ENCODE measurements at regions not wholly inside any gene's neighbourhood (a gene's known extent, or its start where the extent isn't known, plus 50 kb on each side); places are given as distances from the start of the nearest gene placed in this dataset.

GRCh38 chr1:175866776-175867175 is 123.4 kb upstream of the TNR start:
- H3K4me1 ChIP-seq, result peaks cover 0 to 7% (median 3%) of the 10 kb centered on the region in 4 donors
- no peak for DNase-seq
- intact Hi-C loops (cut with DNase I; ENCODE audit: low total_unique reads), result no loop called here
- no peak overlapping the region for H3K4me3 ChIP-seq
- H3K27me3 ChIP-seq, result no peaks in the 10 kb centered on the region
- no peaks in the 10 kb centered on the region for H3K9me3 ChIP-seq
- no peak for TF ChIP-seq CTCF (IDR thresholded peaks at IDR 0.05)
- H3K36me3 ChIP-seq, result no peaks in the 10 kb centered on the region
- no peak overlapping the region for H3K27ac ChIP-seq

GRCh38 chr1:175865041-175865766 is 121.8 kb upstream of the TNR start:
- H3K36me3 ChIP-seq, result no peaks in the 10 kb centered on the region
- TF ChIP-seq CTCF (IDR thresholded peaks at IDR 0.05), result no peak
- DNase-seq, result no peak
- no peak overlapping the region for H3K27ac ChIP-seq
- H3K27me3 ChIP-seq, result no peaks in the 10 kb centered on the region
- no peak overlapping the region for H3K4me3 ChIP-seq
- no peaks in the 10 kb centered on the region for H3K9me3 ChIP-seq
- H3K4me1 ChIP-seq, result peaks cover 0 to 7% (median 2%) of the 10 kb centered on the region in 4 donors
- intact Hi-C loops (cut with DNase I; ENCODE audit: low total_unique reads), result no loop called here

- H3K9me3 ChIP-seq, result no peaks in the 10 kb centered on the region
- DNase-seq, result no peak
- no peak overlapping the region for H3K4me3 ChIP-seq
- H3K36me3 ChIP-seq, result no peaks in the 10 kb centered on the region
- intact Hi-C loops (cut with DNase I; ENCODE audit: low total_unique reads), result no loop called here
- no peaks in the 10 kb centered on the region for H3K27me3 ChIP-seq
- H3K4me1 ChIP-seq, result peaks cover 0 to 7% (median 2%) of the 10 kb centered on the region in 4 donors
- no peak for TF ChIP-seq CTCF (IDR thresholded peaks at IDR 0.05)
- no peak overlapping the region for H3K27ac ChIP-seq
These were observed 121.2 kb upstream of the TNR start for GRCh38 chr1:175864625-175865024.

GRCh38 chr1:175864183-175864582 is 120.8 kb upstream of the TNR start:
- peaks cover 0 to 7% (median 2%) of the 10 kb centered on the region in 4 donors for H3K4me1 ChIP-seq
- H3K9me3 ChIP-seq, result no peaks in the 10 kb centered on the region
- no peak overlapping the region for H3K4me3 ChIP-seq
- H3K27ac ChIP-seq, result no peak overlapping the region
- H3K27me3 ChIP-seq, result no peaks in the 10 kb centered on the region
- intact Hi-C loops (cut with DNase I; ENCODE audit: low total_unique reads), result no loop called here
- no peaks in the 10 kb centered on the region for H3K36me3 ChIP-seq
- no peak for TF ChIP-seq CTCF (IDR thresholded peaks at IDR 0.05)
- no peak for DNase-seq

- no peaks in the 10 kb centered on the region for H3K36me3 ChIP-seq
- no peaks in the 10 kb centered on the region for H3K27me3 ChIP-seq
These were observed 120.1 kb upstream of the TNR start for GRCh38 chr1:175863299-175864050.

More at GRCh38 chr1:175863299-175864050, 120.1 kb upstream of the TNR start:
- TF ChIP-seq CTCF (IDR thresholded peaks at IDR 0.05), result no peak
- DNase-seq, result no peak
- H3K9me3 ChIP-seq, result no peaks in the 10 kb centered on the region
- peaks cover 0 to 7% (median 2%) of the 10 kb centered on the region in 4 donors for H3K4me1 ChIP-seq
- H3K27ac ChIP-seq, result no peak overlapping the region
- H3K4me3 ChIP-seq, result no peak overlapping the region
- intact Hi-C loops (cut with DNase I; ENCODE audit: low total_unique reads), result no loop called here
